K562 (cell line): ENCODE measurements at regions not wholly inside any gene's neighbourhood (a gene's known extent, or its start where the extent isn't known, plus 50 kb on each side); places are given as distances from the start of the nearest gene placed in this dataset.

Source experiments
- ATAC-seq: fragments of 200-7000 bp; cut with Tn5 transposase; 3 replicates; pipeline ENCODE4 v1.9.1; 2020; ENCODE audit warnings: moderate library complexity
- BruUV-seq: library from RNA; stranded (reverse); fragments of 400-500 nt; replicated peaks from 2 replicates; lab custom pipeline; 2021; lab: Mats Ljungman, UMichigan
- CTCF ChIA-PET: fragments of 300-600 bp; formaldehyde crosslinking; extraction: SDS; loops from one replicate; lab custom pipeline; 2021; ENCODE audit warnings: low intra/inter-chr PET ratio; lab: Yijun Ruan, JAX
- POLR2A ChIA-PET: fragments of 300-600, 350-650 bp; sonication (Branson Sonifier 250); formaldehyde crosslinking; extraction: SDS; loops from one replicate; lab custom pipeline; 2021; ENCODE audit warnings: antibody characterized with exemption, inconsistent platforms; lab: Yijun Ruan, JAX
- DNase-seq, 4 experiments: peaks; one replicate each; pipeline versions ENCODE4 v3.0.0 to v3.0.0-alpha.2; 2011 to 2018; ENCODE audit warnings: low spot score in 3 of 4, mixed read lengths in 3 of 4; ENCODE audit errors: extremely low read depth in 1 of 4
- FAIRE-seq: peaks from 2 replicates; lab custom pipeline; 2011; peaks lifted over from hg19 to GRCh38; lab: Jason Lieb, UNC
- H2AFZ ChIP-seq: 2 replicates; pipeline ENCODE4 v1.6.0; 2011; ENCODE audit warnings: low read depth, low read length, control low read depth, inconsistent platforms
- H3K27ac ChIP-seq: fragments of 200-600 bp; 3 replicates; pipeline ENCODE4 v1.8.0; 2011; ENCODE audit warnings: low read depth, mild to moderate bottlenecking, control low read depth, inconsistent platforms, low read length, moderate library complexity, mixed read lengths; ENCODE audit errors: extremely low read depth
- H3K27me3 ChIP-seq, 2 experiments: fragments of 300-600 bp in 1 of 2; 2 replicates in 1 of 2; 3 replicates in 1 of 2; pipeline versions ENCODE4 v1.6.0 to v1.8.0; 2011; ENCODE audit warnings: inconsistent platforms in 2 of 2, low read length in 2 of 2, mild to moderate bottlenecking in 1 of 2, mixed read lengths in 1 of 2, moderate library complexity in 1 of 2; ENCODE audit not compliant: control insufficient read depth in 2 of 2, insufficient read depth in 2 of 2
- H3K36me3 ChIP-seq: fragments of 300-600 bp; 3 replicates; pipeline ENCODE4 v1.8.0; 2011; ENCODE audit warnings: mild to moderate bottlenecking, low read length, inconsistent platforms; ENCODE audit not compliant: control insufficient read depth, insufficient read depth
- H3K4me1 ChIP-seq, 2 experiments: fragments of 200-600 bp in 1 of 2; replicated peaks in 1 of 2; 2 replicates in 1 of 2; 3 replicates in 1 of 2; pipeline versions ENCODE4 v1.5.1 to v1.8.0; 2011; ENCODE audit warnings: inconsistent platforms in 2 of 2, low read length in 2 of 2, mild to moderate bottlenecking in 1 of 2, mixed read lengths in 1 of 2, moderate library complexity in 1 of 2; ENCODE audit not compliant: control insufficient read depth in 2 of 2, insufficient read depth in 2 of 2
- H3K4me2 ChIP-seq: 2 replicates; pipeline ENCODE4 v1.6.1; 2011; ENCODE audit warnings: low read length, control low read depth, inconsistent platforms, mixed read lengths; ENCODE audit not compliant: insufficient read depth
- H3K4me3 ChIP-seq: fragments of 200-600 bp; sonication (generic), shearing (Covaris generic); 2 replicates; pipeline ENCODE4 v1.5.1; 2016; ENCODE audit warnings: control low read depth, inconsistent platforms
- H3K79me2 ChIP-seq: fragments of 200-600 bp; 3 replicates; pipeline ENCODE4 v1.8.0; 2011; ENCODE audit warnings: low read length, inconsistent platforms; ENCODE audit not compliant: control insufficient read depth, insufficient read depth
- H3K9ac ChIP-seq, 2 experiments: 2 replicates each; pipeline versions ENCODE4 v1.6.0 to v1.6.1; 2011; ENCODE audit warnings: low read depth in 2 of 2, low read length in 2 of 2, control low read depth in 1 of 2, inconsistent platforms in 1 of 2, mild to moderate bottlenecking in 1 of 2, mixed read lengths in 1 of 2; ENCODE audit not compliant: insufficient read depth in 1 of 2
- H3K9me1 ChIP-seq: one replicate; pipeline ENCODE4 v1.6.0; 2011; ENCODE audit warnings: inconsistent platforms, mild to moderate bottlenecking, low read length, moderate library complexity; ENCODE audit not compliant: control insufficient read depth, insufficient read depth
- H3K9me3 ChIP-seq: replicated peaks from 2 replicates; pipeline ENCODE4 v1.5.1; 2011; ENCODE audit warnings: low read depth, low read length, inconsistent platforms; ENCODE audit not compliant: control insufficient read depth, insufficient read depth
- H4K20me1 ChIP-seq: replicated peaks from 2 replicates; pipeline ENCODE4 v1.6.1; 2011; ENCODE audit warnings: low read length, inconsistent platforms, mixed read lengths; ENCODE audit not compliant: control insufficient read depth, insufficient read depth
- ARNT ChIP-seq, 2 experiments: fragments of 450-650 bp; IDR thresholded peaks; 2 replicates each; pipeline ENCODE4 v1.6.1; 2016; ENCODE audit warnings: mild to moderate bottlenecking in 1 of 2
- ETS1 ChIP-seq: conservative IDR thresholded peaks from 2 replicates; pipeline ENCODE4 v1.6.1; 2011; ENCODE audit warnings: low read depth, mild to moderate bottlenecking, low read length; ENCODE audit not compliant: control insufficient read depth
- FOXK1 ChIP-seq: sonication (generic); formaldehyde crosslinking; IDR thresholded peaks from 2 replicates; pipeline ENCODE4 v1.8.0; 2022; ENCODE audit warnings: missing genetic modification reagents, mild to moderate bottlenecking, borderline replicate concordance
- HMGXB4 ChIP-seq: sonication (generic); formaldehyde crosslinking; IDR thresholded peaks from 2 replicates; pipeline ENCODE4 v1.8.1; 2023; ENCODE audit warnings: mild to moderate bottlenecking, missing genetic modification reagents
- NFIX ChIP-seq: fragments of 250-450 bp; sonication (Bioruptor Pico); IDR thresholded peaks from 2 replicates; pipeline ENCODE4 v1.4.0; 2020; ENCODE audit warnings: low read depth, mild to moderate bottlenecking, moderate library complexity
- ZBTB7A ChIP-seq: IDR thresholded peaks from 2 replicates; pipeline ENCODE4 v1.6.1; 2011; ENCODE audit warnings: low read depth, mild to moderate bottlenecking, low read length, moderate library complexity, borderline replicate concordance; ENCODE audit not compliant: control insufficient read depth
- ZNF41 ChIP-seq: fragments of 250-450 bp; sonication (Bioruptor Pico); conservative IDR thresholded peaks from 2 replicates; pipeline ENCODE4 v1.4.0; 2020; ENCODE audit warnings: mild to moderate bottlenecking
- WGBS: fragments of 100-300 bp; shearing (Covaris generic); methylation state at CpG from one replicate; pipeline ENCODE4 v1.1.6; 2016; ENCODE audit warnings: low coverage, mixed read lengths; ENCODE audit not compliant: insufficient coverage; ENCODE audit errors: missing lambda C conversion rate; 5-methylcytosine and 5-hydroxymethylcytosine counted together
- in situ Hi-C: fragments of 300-500 bp; cut with MboI; formaldehyde crosslinking; loops from 4 replicates; pipeline ENCODE4 v1.15.0; 2018; ENCODE audit warnings: inconsistent platforms, mixed read lengths
- intact Hi-C: fragments of 100-400 bp; cut with micrococcal nuclease; formaldehyde crosslinking; loops from 2 replicates; pipeline ENCODE4 v1.14.2; 2022

GRCh38 chr5:58255386-58255785, 204.5 kb downstream of the PLK2 start (continued):
- no peak for TF ChIP-seq HMGXB4 (CRISPR knock-in tag)
- TF ChIP-seq NFIX (CRISPR knock-in tag): no peak
- TF ChIP-seq FOXK1 (CRISPR knock-in tag): no peak

- no TSS peak for BruUV-seq
- FAIRE-seq: no peak
- H3K9me3 ChIP-seq: no peaks in the 10 kb centered on the region
- no peak overlapping the region for H3K9ac ChIP-seq
- CTCF ChIA-PET: no interaction called here
- no peaks in the 10 kb centered on the region for H4K20me1 ChIP-seq
- no peak overlapping the region for H3K4me3 ChIP-seq
- no peak overlapping the region for H2AFZ ChIP-seq
- H3K27me3 ChIP-seq: no peaks in the 10 kb centered on the region
- TF ChIP-seq ETS1: no peak
- TF ChIP-seq ZBTB7A: no peak
- TF ChIP-seq ZNF41 (CRISPR knock-in tag): no peak
- no peak for TF ChIP-seq ARNT (IDR thresholded peaks at IDR 0.05)
- no peak overlapping the region for H3K4me2 ChIP-seq
- H3K9me1 ChIP-seq: no peaks in the 10 kb centered on the region
- ATAC-seq: no peak
- DNase-seq: no peak
- no peaks in the 10 kb centered on the region for H3K36me3 ChIP-seq
- POLR2A ChIA-PET: no interaction called here
- intact Hi-C loops: no loop called here
- no peaks in the 10 kb centered on the region for H3K79me2 ChIP-seq
- no peaks in the 10 kb centered on the region for H3K4me1 ChIP-seq
- in situ Hi-C loops: no loop called here
- 18% methylated on average over 1 of the region's 1 CpG for WGBS
- no peak overlapping the region for H3K27ac ChIP-seq
Measured at GRCh38 chr5:58248221-58248620, 211.7 kb downstream of the PLK2 start.
